Muscle layer of duodenum (tissue), 2 donors: ENCODE measurements at regions not wholly inside any gene's neighbourhood (a gene's known extent, or its start where the extent isn't known, plus 50 kb on each side); places are given as distances from the start of the nearest gene placed in this dataset.
"Not testable (repeated sequence)": the region's sequence is repeated elsewhere in the genome, so short reads cannot be mapped to it uniquely, and the experiment has no call there.

Experiments
- H3K27ac ChIP-seq: one replicate; pipeline ENCODE4 v1.7.0; 2013; ENCODE audit warnings: mild to moderate bottlenecking, low read length
- H3K27me3 ChIP-seq: one replicate; pipeline ENCODE4 v1.7.0; 2013; ENCODE audit warnings: low read depth, mild to moderate bottlenecking, control low read depth, low read length
- H3K36me3 ChIP-seq, 2 donors: one replicate each; pipeline ENCODE4 v1.7.0; 2013; ENCODE audit warnings: low read length in 2 of 2, control low read depth in 1 of 2, mild to moderate bottlenecking in 1 of 2; ENCODE audit not compliant: insufficient read depth in 2 of 2, control insufficient read depth in 1 of 2
- H3K4me1 ChIP-seq, 2 donors: one replicate each; pipeline ENCODE4 v1.7.0; 2013; ENCODE audit warnings: low read length in 2 of 2, mild to moderate bottlenecking in 2 of 2, control low read depth in 1 of 2, moderate library complexity in 1 of 2; ENCODE audit not compliant: insufficient read depth in 2 of 2, control insufficient read depth in 1 of 2
- H3K4me3 ChIP-seq, 2 donors: one replicate each; pipeline ENCODE4 v1.7.0; 2013; ENCODE audit warnings: low read length in 2 of 2, low read depth in 1 of 2, mild to moderate bottlenecking in 1 of 2
- H3K9me3 ChIP-seq, 2 donors: one replicate each; pipeline ENCODE4 v1.7.0; 2013; ENCODE audit warnings: low read length in 2 of 2, control low read depth in 1 of 2, mild to moderate bottlenecking in 1 of 2; ENCODE audit not compliant: control insufficient read depth in 1 of 2
- donor health status: healthy.

DNA sequence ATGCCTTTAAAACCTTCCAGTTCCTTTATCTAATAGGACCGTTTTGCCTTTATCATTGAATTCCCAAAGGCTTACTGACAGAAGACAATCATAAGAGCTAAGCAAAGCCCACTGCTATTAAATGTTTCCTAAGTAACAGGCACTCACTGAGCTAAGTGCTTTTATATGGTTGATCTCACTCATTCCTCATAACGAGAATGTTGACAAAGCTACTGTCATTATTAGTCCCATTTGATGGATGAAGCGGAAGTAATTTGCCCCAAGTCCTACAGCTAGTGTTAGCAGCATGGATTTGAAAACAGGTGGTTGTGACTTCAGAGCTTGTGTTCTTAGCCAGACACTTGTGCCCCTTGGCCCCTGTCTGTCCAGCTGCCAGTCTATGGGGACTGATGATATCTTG lies 134.8 kb upstream of the SERPINE2 start:
- H3K36me3 ChIP-seq: no peaks in the 10 kb centered on the region
- no peaks in the 10 kb centered on the region for H3K4me1 ChIP-seq
- no peaks in the 10 kb centered on the region for H3K9me3 ChIP-seq
- H3K27ac ChIP-seq: no peak overlapping the region
- H3K4me3 ChIP-seq: no peak overlapping the region
- no peaks in the 10 kb centered on the region for H3K27me3 ChIP-seq

DNA sequence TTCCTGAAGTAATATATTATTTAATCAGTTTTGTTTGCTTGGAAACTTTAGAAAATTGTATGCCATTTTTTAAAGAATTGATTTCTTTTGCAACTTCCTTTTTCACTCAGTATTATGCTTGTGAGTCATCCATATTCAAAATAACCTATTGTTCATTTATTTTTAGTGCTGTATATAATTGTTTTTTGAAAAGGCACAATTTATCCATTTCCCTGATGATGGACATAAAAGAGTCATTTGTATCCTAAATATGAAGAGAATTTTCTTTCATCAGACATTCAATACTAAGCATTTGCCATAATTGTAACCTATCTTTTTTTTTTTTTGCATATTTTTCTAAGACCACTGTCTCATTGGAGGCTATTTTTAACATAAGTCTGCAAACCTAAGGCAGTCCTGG lies 134.1 kb upstream of the SERPINE2 start:
- no peaks in the 10 kb centered on the region for H3K4me1 ChIP-seq
- H3K9me3 ChIP-seq: no peaks in the 10 kb centered on the region

DNA sequence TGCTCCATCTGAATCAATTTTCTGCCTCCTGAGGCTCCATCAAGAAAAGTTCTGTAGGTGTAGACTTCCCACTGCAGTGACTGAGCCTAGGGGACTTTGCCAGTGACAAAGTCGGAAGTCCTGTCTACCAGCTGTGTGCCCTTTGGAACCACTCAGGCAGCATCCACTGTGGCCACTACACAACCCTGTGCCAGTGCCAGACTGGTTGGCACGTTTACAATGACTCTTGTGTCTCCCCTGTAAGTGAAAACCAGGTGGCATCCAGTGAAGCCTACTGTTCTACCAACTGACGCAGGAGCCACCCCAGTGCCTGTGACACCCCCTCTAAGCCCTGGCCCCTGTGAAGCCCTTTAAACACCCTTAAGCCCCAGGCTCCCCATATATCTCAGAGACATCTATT lies 132.1 kb upstream of the SERPINE2 start:
- no peaks in the 10 kb centered on the region for H3K9me3 ChIP-seq
- no peaks in the 10 kb centered on the region for H3K27me3 ChIP-seq
- H3K4me1 ChIP-seq: no peaks in the 10 kb centered on the region

More for the DNA sequence above, 134.1 kb upstream of the SERPINE2 start:
- H3K27ac ChIP-seq: no peak overlapping the region
- H3K4me3 ChIP-seq: no peak overlapping the region
- no peaks in the 10 kb centered on the region for H3K27me3 ChIP-seq
- no peaks in the 10 kb centered on the region for H3K36me3 ChIP-seq

DNA sequence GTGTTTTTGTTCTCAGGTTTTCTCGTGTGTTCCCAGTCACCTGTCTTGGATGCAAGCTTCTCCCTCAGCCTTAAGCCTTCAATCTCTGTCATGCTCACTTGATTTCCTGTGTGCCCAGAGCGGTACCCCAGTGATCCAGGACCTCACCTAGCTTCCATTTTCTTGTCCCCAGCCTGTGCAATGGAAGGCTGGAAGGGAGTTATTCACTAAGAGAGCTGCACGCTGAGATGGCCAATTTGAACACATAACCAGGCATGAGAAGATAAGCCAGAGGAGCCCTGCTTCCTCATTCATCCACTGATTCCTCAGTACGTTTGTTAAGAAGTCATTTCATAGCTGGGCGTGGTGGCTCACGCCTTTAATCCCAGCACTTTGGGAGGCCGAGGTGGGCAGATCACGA lies 130.8 kb upstream of the SERPINE2 start:
- no peak overlapping the region for H3K4me3 ChIP-seq
- H3K4me1 ChIP-seq: no peaks in the 10 kb centered on the region
- no peaks in the 10 kb centered on the region for H3K36me3 ChIP-seq
- no peaks in the 10 kb centered on the region for H3K27me3 ChIP-seq
- H3K27ac ChIP-seq: no peak overlapping the region
- H3K9me3 ChIP-seq: no peaks in the 10 kb centered on the region

More for the DNA sequence above, 132.1 kb upstream of the SERPINE2 start:
- Histone ChIP-seq H3K4me3 (no peak overlapping the region), H3K36me3 (no peaks in the 10 kb centered on the region), H3K27ac (no peak overlapping the region)

DNA sequence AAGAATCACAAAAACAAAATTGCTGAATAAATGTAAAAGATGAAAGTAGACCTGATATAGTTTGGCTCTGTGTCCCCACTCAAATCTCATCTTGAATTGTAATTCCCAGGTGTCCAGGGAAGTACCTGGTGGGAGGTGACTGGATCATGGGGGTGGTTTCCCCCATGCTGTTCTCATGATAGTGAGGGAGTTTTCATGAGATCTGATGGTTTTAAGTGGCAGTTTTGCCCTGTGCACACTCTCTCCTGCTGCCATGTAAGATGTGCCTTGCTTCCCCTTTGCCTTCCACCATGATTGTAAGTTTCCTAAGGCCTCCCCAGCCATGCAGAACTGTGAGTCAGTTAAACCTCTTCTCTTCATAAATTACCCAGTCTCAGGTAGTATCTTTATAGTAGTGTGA lies 128.7 kb upstream of the SERPINE2 start:
- H3K27me3 ChIP-seq, H3K36me3 ChIP-seq, H3K9me3 ChIP-seq, H3K4me3 ChIP-seq, H3K27ac ChIP-seq, H3K4me1 ChIP-seq: not testable (repeated sequence)

DNA sequence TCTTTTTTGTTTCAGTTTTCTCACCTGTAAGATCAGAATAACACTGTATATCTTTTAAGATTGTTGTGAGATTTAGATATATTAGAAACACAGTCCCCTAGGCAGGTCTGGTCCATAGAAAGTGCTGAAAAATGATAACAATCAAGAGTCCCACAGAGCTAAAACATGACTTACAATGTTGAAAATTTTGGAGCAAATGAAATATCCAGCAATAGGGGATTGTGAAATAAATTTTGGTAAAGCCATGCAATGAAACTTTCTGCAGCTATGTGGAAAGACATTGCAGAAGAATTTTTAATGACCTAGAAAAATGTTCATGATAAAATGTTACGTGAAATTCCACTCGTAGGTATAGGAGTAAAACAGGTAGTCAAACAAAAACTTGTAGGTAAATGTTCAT lies 127.6 kb upstream of the SERPINE2 start:
- no peaks in the 10 kb centered on the region for H3K27me3 ChIP-seq
- H3K36me3 ChIP-seq: no peaks in the 10 kb centered on the region
- H3K27ac ChIP-seq: no peak overlapping the region
- H3K4me1 ChIP-seq: no peaks in the 10 kb centered on the region
- H3K4me3 ChIP-seq: no peak overlapping the region
- H3K9me3 ChIP-seq: no peaks in the 10 kb centered on the region

DNA sequence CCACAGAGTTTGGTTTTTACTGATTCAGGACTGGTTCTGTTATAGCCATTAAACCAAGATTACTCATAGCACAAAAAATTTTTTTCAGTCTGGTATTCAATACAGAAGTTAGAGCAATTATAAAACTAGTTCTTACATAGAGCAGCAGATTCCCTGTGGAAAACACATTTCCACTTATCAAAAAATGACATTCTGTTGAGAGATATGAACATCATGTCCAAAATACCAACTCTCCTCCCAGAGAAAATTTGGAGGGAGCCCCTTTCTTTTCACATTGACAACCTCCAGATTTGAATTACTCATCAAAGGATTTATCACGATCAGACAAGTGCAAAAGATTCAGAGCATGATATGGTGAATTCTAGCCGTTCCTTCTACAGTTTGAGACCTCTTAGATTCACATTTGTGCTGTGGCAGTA lies 126.8 kb upstream of the SERPINE2 start:
- H3K27ac ChIP-seq: no peak overlapping the region
- H3K4me1 ChIP-seq: peaks cover 0 to 2% of the 10 kb centered on the region in 2 donors
- H3K27me3 ChIP-seq: no peaks in the 10 kb centered on the region
- no peak overlapping the region for H3K4me3 ChIP-seq
- no peaks in the 10 kb centered on the region for H3K9me3 ChIP-seq
- no peaks in the 10 kb centered on the region for H3K36me3 ChIP-seq

DNA sequence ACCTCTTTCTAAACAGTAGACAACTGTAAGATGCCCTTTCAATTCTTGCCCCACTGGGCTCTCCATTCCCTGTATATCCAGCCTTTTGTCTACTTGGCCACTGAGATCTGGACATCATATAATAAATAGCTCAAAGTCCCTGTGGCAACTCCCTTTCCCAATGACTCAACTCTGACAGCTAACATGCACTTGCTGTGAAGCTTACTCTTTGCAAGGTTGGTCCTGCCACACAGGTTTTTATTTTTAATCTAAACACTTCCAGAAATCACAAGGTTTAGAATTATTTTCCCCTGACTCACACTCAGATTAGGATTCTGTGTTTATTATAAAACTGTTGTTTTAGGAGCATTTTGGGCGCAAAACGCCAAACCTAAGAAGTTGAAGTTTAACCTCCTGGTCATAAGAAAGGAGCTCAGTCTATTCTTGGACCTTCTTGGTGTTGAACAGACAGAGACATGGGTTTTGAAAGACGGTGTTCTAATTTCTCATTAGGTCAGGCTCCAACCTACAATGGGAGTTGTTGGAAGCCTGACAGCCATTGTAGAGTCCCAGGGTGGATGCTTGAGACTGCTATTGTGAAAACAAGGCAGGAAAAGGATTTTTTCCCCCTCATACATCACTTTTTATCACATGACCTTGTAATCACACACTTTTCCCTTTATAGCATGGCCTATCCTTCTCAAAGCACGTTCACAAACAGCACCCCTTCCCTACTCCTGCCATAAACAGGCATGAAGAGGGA lies 124.7 kb upstream of the SERPINE2 start:
- H3K4me3 ChIP-seq: no peak overlapping the region
- no peaks in the 10 kb centered on the region for H3K9me3 ChIP-seq
- H3K27ac ChIP-seq: no peak overlapping the region
- H3K4me1 ChIP-seq: peaks cover 0 to 4% of the 10 kb centered on the region in 2 donors
- no peaks in the 10 kb centered on the region for H3K36me3 ChIP-seq
- H3K27me3 ChIP-seq: no peaks in the 10 kb centered on the region

DNA sequence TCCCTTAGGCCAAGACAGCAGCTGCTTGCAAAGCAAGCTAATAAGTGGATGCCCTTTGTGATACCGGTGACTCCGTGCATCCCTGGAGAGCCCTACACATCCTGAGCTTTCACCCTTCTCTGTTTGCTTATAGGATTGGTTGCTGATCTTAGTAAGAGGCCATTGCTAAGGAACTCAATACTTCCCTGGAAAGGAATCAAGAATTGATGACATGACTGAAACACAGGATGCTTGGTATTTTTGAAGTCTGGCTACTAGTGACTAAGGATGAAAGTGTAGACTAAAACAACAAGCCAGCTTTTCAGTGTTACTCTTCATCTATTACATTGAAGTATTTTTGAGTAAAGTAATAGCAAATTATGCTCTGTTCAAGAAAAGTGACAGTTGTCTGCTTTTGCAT lies 123.0 kb upstream of the SERPINE2 start:
- Histone ChIP-seq H3K36me3 (no peaks in the 10 kb centered on the region), H3K27ac (no peak overlapping the region), H3K9me3 (no peaks in the 10 kb centered on the region), H3K4me3 (no peak overlapping the region), H3K27me3 (no peaks in the 10 kb centered on the region), H3K4me1 (peaks cover 0 to 4% of the 10 kb centered on the region in 2 donors)

DNA sequence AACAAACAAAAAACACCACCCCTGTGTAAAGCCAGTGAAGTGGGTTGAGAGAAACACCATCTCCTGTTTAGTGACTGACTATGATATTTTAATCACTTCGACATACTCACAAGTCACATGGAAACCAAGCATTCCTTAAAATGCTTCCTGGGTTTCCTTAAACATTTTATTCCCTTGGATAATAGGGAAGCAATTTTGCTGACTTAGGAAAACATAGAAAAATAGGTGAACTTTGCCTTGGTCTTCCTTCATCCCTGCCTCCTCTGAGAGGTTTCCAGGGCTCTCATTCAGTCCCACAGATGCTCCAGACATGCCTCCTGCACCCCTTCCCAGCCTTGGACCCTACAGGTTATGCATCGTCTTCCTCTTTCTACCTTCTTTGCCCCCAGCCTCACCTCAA lies 122.6 kb upstream of the SERPINE2 start:
- H3K27ac ChIP-seq: no peak overlapping the region
- no peaks in the 10 kb centered on the region for H3K36me3 ChIP-seq
- no peaks in the 10 kb centered on the region for H3K9me3 ChIP-seq
- H3K27me3 ChIP-seq: no peaks in the 10 kb centered on the region
- H3K4me1 ChIP-seq: peaks cover 0 to 4% of the 10 kb centered on the region in 2 donors
- H3K4me3 ChIP-seq: no peak overlapping the region

DNA sequence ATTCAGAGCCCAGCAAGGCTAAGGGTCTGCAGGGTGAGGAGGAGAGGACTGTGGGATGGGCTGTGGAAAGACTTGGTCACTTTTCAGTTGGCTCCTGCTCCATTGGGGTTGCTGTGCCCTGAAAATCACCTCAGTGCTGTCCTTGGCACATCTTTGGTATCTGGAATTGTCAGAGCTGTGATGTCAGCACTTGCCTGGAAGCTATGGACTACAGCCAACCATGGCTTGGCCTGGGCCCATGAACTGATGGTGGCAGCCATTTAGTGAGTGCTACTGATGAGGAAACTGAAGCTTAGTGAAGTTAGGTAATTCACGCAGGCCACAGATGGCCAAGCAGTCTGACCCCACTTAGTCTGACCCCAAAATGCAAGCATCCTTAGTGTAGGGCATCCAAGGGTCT lies 121.8 kb upstream of the SERPINE2 start:
- Histone ChIP-seq H3K27me3 (no peaks in the 10 kb centered on the region), H3K4me3 (no peak overlapping the region), H3K4me1 (peaks cover 0 to 4% of the 10 kb centered on the region in 2 donors), H3K9me3 (no peaks in the 10 kb centered on the region), H3K36me3 (no peaks in the 10 kb centered on the region), H3K27ac (no peak overlapping the region)

DNA sequence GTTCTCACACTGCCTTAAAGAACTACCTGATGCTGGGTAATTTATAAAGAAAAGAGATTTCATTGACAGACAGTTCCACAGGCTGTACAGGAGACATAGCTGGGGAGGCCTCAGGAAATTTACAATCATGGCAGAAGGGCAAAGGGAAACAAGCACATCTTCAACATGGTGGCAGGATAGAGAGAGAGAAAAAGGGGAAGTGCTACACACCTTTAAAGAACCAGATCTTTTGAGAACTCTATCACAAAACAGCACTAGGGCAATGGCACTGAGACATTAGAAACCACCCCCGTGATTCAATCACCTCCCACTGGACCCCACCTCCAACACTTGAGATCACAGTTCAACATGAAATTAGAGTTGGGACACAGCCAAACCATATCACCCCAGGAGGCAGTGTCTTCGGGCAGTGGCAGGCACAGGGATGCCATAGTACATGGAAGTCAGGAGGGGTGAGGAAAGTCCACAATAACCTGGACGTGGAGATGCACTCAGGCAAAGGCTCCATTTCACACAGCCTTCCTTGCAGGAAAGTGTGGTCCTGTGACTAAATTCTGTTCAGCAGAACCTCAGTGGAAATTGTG lies 120.4 kb upstream of the SERPINE2 start:
- Histone ChIP-seq H3K27ac (no peak overlapping the region), H3K36me3 (no peaks in the 10 kb centered on the region), H3K4me1 (peaks cover 0 to 4% of the 10 kb centered on the region in 2 donors), H3K4me3 (no peak overlapping the region), H3K9me3 (no peaks in the 10 kb centered on the region), H3K27me3 (no peaks in the 10 kb centered on the region)
